ENCODE measurements at regions not wholly inside any gene's neighbourhood (a gene's known extent, or its start where the extent isn't known, plus 50 kb on each side); places are given as distances from the start of the nearest gene placed in this dataset.
A peak's percentile ranks its signal among the peaks of the same experiment; 100 is the strongest.

- H3K4me3 Mint-ChIP-seq (ENCODE audit: unreplicated experiment) = no peak overlapping the region
- peak overlapping the region; percentile 92 for H3K27ac Mint-ChIP-seq (ENCODE audit: unreplicated experiment)
- H3K4me1 ChIP-seq (ENCODE audit: insufficient read depth, low read length) = no peaks in the 10 kb centered on the region
- H3K4me3 ChIP-seq (ENCODE audit: insufficient read depth, low read depth, low read length) = no peak overlapping the region
- no peaks in the 10 kb centered on the region for H3K9me3 ChIP-seq (ENCODE audit: insufficient read depth, low read depth, low read length)
- H3K4me1 Mint-ChIP-seq (ENCODE audit: low read depth, unreplicated experiment) = peaks cover 4% of the 10 kb centered on the region
- H3K9me3 Mint-ChIP-seq (ENCODE audit: unreplicated experiment) = peaks cover 2% of the 10 kb centered on the region
- no peak for DNase-seq (ENCODE audit: low read depth)
- no peak overlapping the region for H3K9ac ChIP-seq (ENCODE audit: low read length)
- no peak overlapping the region for H3K4me2 ChIP-seq (ENCODE audit: low read length)
- FAIRE-seq = peak; percentile 26
- no peak overlapping the region for H2AFZ ChIP-seq (ENCODE audit: low read depth, low read length)
- no peaks in the 10 kb centered on the region for H3K36me3 Mint-ChIP-seq (ENCODE audit: low read depth, unreplicated experiment)
- TF ChIP-seq EZH2 (IDR thresholded peaks at IDR 0.05; ENCODE audit: insufficient read depth, low read length) = no peak
- no peak for TF ChIP-seq CTCF (IDR thresholded peaks at IDR 0.05; ENCODE audit: insufficient read depth, low read depth, low read length)
- H3K27me3 ChIP-seq (ENCODE audit: insufficient read depth, low read length) = no peaks in the 10 kb centered on the region
- H3K36me3 ChIP-seq (ENCODE audit: insufficient read depth, low read length) = no peaks in the 10 kb centered on the region
- H4K20me1 ChIP-seq (ENCODE audit: insufficient read depth, low read length) = no peaks in the 10 kb centered on the region
- H3K79me2 ChIP-seq (ENCODE audit: insufficient read depth, low read length) = no peaks in the 10 kb centered on the region
- no peak overlapping the region for H3K27ac ChIP-seq (ENCODE audit: low read depth, low read length)
- H3K27me3 Mint-ChIP-seq (ENCODE audit: low read depth, unreplicated experiment) = no peaks in the 10 kb centered on the region
Observed at GRCh38 chrX:115960440-115961084, 210.0 kb upstream of the AGTR2 start.

- no peaks in the 10 kb centered on the region for H3K4me1 Mint-ChIP-seq (ENCODE audit: low read depth, unreplicated experiment)
- Histone ChIP-seq H3K9me3 (ENCODE audit: insufficient read depth, low read depth, low read length) (no peaks in the 10 kb centered on the region), H2AFZ (ENCODE audit: low read depth, low read length) (no peak overlapping the region), H3K27me3 (ENCODE audit: insufficient read depth, low read length) (no peaks in the 10 kb centered on the region), H3K27ac (ENCODE audit: low read depth, low read length) (no peak overlapping the region), H3K36me3 (ENCODE audit: insufficient read depth, low read length) (no peaks in the 10 kb centered on the region), H4K20me1 (ENCODE audit: insufficient read depth, low read length) (no peaks in the 10 kb centered on the region), H3K79me2 (ENCODE audit: insufficient read depth, low read length) (no peaks in the 10 kb centered on the region), H3K9ac (ENCODE audit: low read length) (no peak overlapping the region), H3K4me3 (ENCODE audit: insufficient read depth, low read depth, low read length) (no peak overlapping the region), H3K4me2 (ENCODE audit: low read length) (no peak overlapping the region), H3K4me1 (ENCODE audit: insufficient read depth, low read length) (no peaks in the 10 kb centered on the region)
- TF ChIP-seq CTCF (IDR thresholded peaks at IDR 0.05; ENCODE audit: insufficient read depth, low read depth, low read length) (no peak), EZH2 (IDR thresholded peaks at IDR 0.05; ENCODE audit: insufficient read depth, low read length) (no peak)
- no peaks in the 10 kb centered on the region for H3K27me3 Mint-ChIP-seq (ENCODE audit: low read depth, unreplicated experiment)
- no peaks in the 10 kb centered on the region for H3K9me3 Mint-ChIP-seq (ENCODE audit: unreplicated experiment)
- no peaks in the 10 kb centered on the region for H3K36me3 Mint-ChIP-seq (ENCODE audit: low read depth, unreplicated experiment)
- peak overlapping the region; percentile 91 for H3K4me3 Mint-ChIP-seq (ENCODE audit: unreplicated experiment)
- H3K27ac Mint-ChIP-seq (ENCODE audit: unreplicated experiment) = peak overlapping the region; percentile 53
- DNase-seq (ENCODE audit: low read depth) = no peak
- no peak for FAIRE-seq
Observed at GRCh38 chrX:115966920-115967319, 203.6 kb upstream of the AGTR2 start.

Data from astrocyte (in vitro differentiated cells and primary cell).